ENCODE measurements at regions not wholly inside any gene's neighbourhood (a gene's known extent, or its start where the extent isn't known, plus 50 kb on each side); places are given as distances from the start of the nearest gene placed in this dataset.
"Not testable (repeated sequence)": the region's sequence is repeated elsewhere in the genome, so short reads cannot be mapped to it uniquely, and the experiment has no call there.

DNA sequence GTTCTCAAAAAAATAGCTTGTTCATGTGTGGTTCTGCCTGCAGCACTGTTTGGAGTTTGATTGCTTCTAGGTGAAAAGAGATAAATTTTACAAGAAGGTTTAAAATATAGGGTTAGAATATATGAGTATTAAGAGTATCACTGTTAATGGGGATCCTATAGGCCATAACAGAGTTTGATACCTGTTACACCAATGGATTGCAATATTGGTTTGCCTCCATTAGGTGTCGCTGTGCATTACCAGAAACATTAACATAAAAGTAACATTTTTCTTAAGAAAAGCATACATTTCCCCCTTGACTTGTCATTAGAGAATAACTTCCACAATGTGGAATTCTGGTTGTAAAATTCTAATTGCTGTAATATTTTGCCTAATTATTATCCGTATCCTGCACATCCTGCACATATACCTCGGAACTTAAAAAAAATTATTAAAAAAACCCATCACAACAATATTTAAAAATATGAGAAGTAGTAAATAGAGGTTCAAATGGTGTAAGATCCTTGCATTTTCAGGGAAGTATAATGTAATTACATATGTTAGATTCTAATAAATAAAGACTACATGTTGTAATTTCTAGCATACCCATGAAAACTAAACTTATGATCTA is 63.0 kb downstream of the CYP4A11 start:
- DNase-seq = peak; percentile 1

DNA sequence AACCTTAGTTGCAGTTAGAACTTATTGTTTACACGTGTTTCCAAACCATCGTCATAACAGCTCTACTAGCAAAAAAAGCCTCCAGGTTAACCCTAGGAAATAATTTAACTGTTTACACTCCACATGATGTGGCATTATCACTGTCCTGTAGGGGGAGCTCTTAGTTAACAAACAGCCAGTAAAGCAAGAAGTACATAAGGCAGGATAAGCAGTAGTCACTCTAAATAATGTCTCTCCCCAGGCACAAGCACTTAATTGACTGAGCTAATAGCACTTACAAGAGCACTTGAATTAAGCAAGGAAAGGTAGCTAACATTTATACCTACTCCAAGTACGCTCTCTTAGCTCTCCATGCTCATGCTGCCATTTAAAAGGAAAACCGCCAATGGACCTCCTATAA is 65.2 kb downstream of the CYP4A11 start:
- DNase-seq = not testable (repeated sequence)
